IMR-90 (cell line): ENCODE measurements at regions not wholly inside any gene's neighbourhood (a gene's known extent, or its start where the extent isn't known, plus 50 kb on each side); places are given as distances from the start of the nearest gene placed in this dataset.
A peak's percentile ranks its signal among the peaks of the same experiment; 100 is the strongest.

Source experiments
- ATAC-seq: fragments of 200-7000 bp; cut with Tn5 transposase; 2 replicates; pipeline ENCODE4 v1.9.1; 2020; ENCODE audit warnings: low read depth, mild to moderate bottlenecking, moderate library complexity
- BruUV-seq: library from RNA; stranded (reverse); fragments of 400-500 nt; replicated peaks from 2 replicates; lab custom pipeline; 2021; lab: Mats Ljungman, UMichigan
- CTCF ChIA-PET: fragments of 300-600 bp; formaldehyde crosslinking; extraction: SDS; loops from one replicate; lab custom pipeline; 2021; ENCODE audit warnings: antibody characterized with exemption; lab: Yijun Ruan, JAX
- POLR2A ChIA-PET: fragments of 300-600 bp; sonication (Branson Sonifier 250); formaldehyde crosslinking; loops from one replicate; lab custom pipeline; 2022; ENCODE audit warnings: antibody characterized with exemption; ENCODE audit not compliant: unreplicated experiment; lab: Charles Lee
- DNase-seq: peaks from one replicate; pipeline ENCODE4 v3.0.0; 2013
- H2AFZ ChIP-seq: replicated peaks from 2 replicates; pipeline ENCODE3; 2013; ENCODE audit warnings: low read length, mild to moderate bottlenecking; ENCODE audit not compliant: poor library complexity
- H2AK5ac ChIP-seq: 2 replicates; pipeline ENCODE4 v1.6.1; 2013; ENCODE audit warnings: low read depth, low read length, inconsistent platforms
- H2AK9ac ChIP-seq: replicated peaks from 2 replicates; pipeline ENCODE3; 2013; ENCODE audit warnings: mild to moderate bottlenecking, low read depth, low read length, moderate library complexity; ENCODE audit not compliant: poor library complexity
- H2BK120ac ChIP-seq: 2 replicates; pipeline ENCODE4 v1.6.1; 2013; ENCODE audit warnings: low read depth, low read length, inconsistent platforms
- H2BK15ac ChIP-seq: 3 replicates; pipeline ENCODE4 v1.6.1; 2013; ENCODE audit warnings: low read depth, low read length, inconsistent platforms
- H2BK20ac ChIP-seq: 2 replicates; pipeline ENCODE4 v1.6.1; 2013; ENCODE audit warnings: low read depth, mild to moderate bottlenecking, inconsistent platforms, low read length, moderate library complexity
- H2BK5ac ChIP-seq: 2 replicates; pipeline ENCODE4 v1.6.1; 2013; ENCODE audit warnings: mild to moderate bottlenecking, low read depth, low read length, inconsistent platforms; ENCODE audit not compliant: poor library complexity, severe bottlenecking
- H3K14ac ChIP-seq: replicated peaks from 2 replicates; pipeline ENCODE4 v1.6.1; 2013; ENCODE audit warnings: low read depth, low read length, inconsistent platforms
- H3K18ac ChIP-seq: 2 replicates; pipeline ENCODE4 v1.6.1; 2013; ENCODE audit warnings: low read depth, low read length, control low read depth
- H3K23ac ChIP-seq: 2 replicates; pipeline ENCODE4 v1.6.1; 2013; ENCODE audit warnings: low read depth, low read length, inconsistent platforms
- H3K27ac ChIP-seq: 2 replicates; pipeline ENCODE4 v1.5.1; 2013; ENCODE audit warnings: mild to moderate bottlenecking, control low read depth, low read length; ENCODE audit not compliant: insufficient read depth
- H3K27me3 ChIP-seq: 2 replicates; pipeline ENCODE4 v1.6.1; 2013; ENCODE audit warnings: low read length; ENCODE audit not compliant: control insufficient read depth, insufficient read depth
- H3K36me3 ChIP-seq: 2 replicates; pipeline ENCODE4 v1.6.1; 2013; ENCODE audit warnings: low read length, mixed read lengths; ENCODE audit not compliant: control insufficient read depth, insufficient read depth
- H3K4ac ChIP-seq: 2 replicates; pipeline ENCODE4 v1.6.1; 2013; ENCODE audit warnings: low read depth, low read length, inconsistent platforms
- H3K4me1 ChIP-seq: 2 replicates; pipeline ENCODE4 v1.6.1; 2013; ENCODE audit warnings: low read length, mixed read lengths; ENCODE audit not compliant: control insufficient read depth, insufficient read depth
- H3K4me2 ChIP-seq: 2 replicates; pipeline ENCODE4 v1.6.1; 2013; ENCODE audit warnings: low read depth, mild to moderate bottlenecking, control low read depth, low read length, moderate library complexity
- H3K4me3 ChIP-seq: 2 replicates; pipeline ENCODE4 v1.5.1; 2013; ENCODE audit warnings: low read depth, mild to moderate bottlenecking, control low read depth, low read length, moderate library complexity; ENCODE audit not compliant: insufficient read depth
- H3K56ac ChIP-seq: 2 replicates; pipeline ENCODE4 v1.6.1; 2013; ENCODE audit warnings: low read length, inconsistent platforms; ENCODE audit not compliant: insufficient read depth; ENCODE audit errors: extremely low read depth
- H3K79me1 ChIP-seq, 2 experiments: 2 replicates each; pipeline ENCODE4 v1.6.1; 2013; ENCODE audit warnings: low read length in 2 of 2, inconsistent platforms in 1 of 2, low read depth in 1 of 2
- H3K9ac ChIP-seq: 2 replicates; pipeline ENCODE4 v1.6.1; 2013; ENCODE audit warnings: low read depth, low read length, control low read depth
- H3K9me1 ChIP-seq: 2 replicates; pipeline ENCODE4 v1.6.1; 2013; ENCODE audit warnings: low read length, inconsistent platforms; ENCODE audit not compliant: insufficient read depth
- H3K9me3 ChIP-seq: 2 replicates; pipeline ENCODE4 v1.6.1; 2013; ENCODE audit warnings: low read length; ENCODE audit not compliant: control insufficient read depth, insufficient read depth
- H4K20me1 ChIP-seq: 2 replicates; pipeline ENCODE4 v1.6.1; 2013; ENCODE audit warnings: low read length, inconsistent platforms; ENCODE audit not compliant: insufficient read depth
- H4K5ac ChIP-seq: 2 replicates; pipeline ENCODE4 v1.6.1; 2013; ENCODE audit warnings: mild to moderate bottlenecking, low read depth, low read length, control low read depth
- H4K8ac ChIP-seq, 2 experiments: 2 replicates each; pipeline ENCODE4 v1.6.1; 2013; ENCODE audit warnings: low read depth in 2 of 2, low read length in 2 of 2, control low read depth in 1 of 2, inconsistent platforms in 1 of 2
- H4K91ac ChIP-seq: 2 replicates; pipeline ENCODE4 v1.6.1; 2013; ENCODE audit warnings: low read depth, low read length, inconsistent platforms; ENCODE audit not compliant: insufficient read depth
- FOS ChIP-seq: fragments of 150-350 bp; IDR thresholded peaks from 2 replicates; pipeline ENCODE4 v1.6.1; 2016; ENCODE audit warnings: low read depth, low read length
- NFE2L2 ChIP-seq: fragments of 150-350 bp; IDR thresholded peaks from 2 replicates; pipeline ENCODE4 v1.6.1; 2016; ENCODE audit warnings: low read depth, mild to moderate bottlenecking, low read length
- WGBS, 2 experiments: methylation state at CpG; one replicate each; pipeline versions ENCODE4 v1.1.5 to v1.1.7; 2013; ENCODE audit warnings: missing lambda C conversion rate in 2 of 2; ENCODE audit not compliant: insufficient read length in 1 of 2; ENCODE audit errors: extremely low coverage in 2 of 2; 5-methylcytosine and 5-hydroxymethylcytosine counted together
- dilution Hi-C: fragments of 300-500 bp; cut with HindIII; formaldehyde crosslinking; loops from one replicate; pipeline ENCODE4 v1.14.3; 2018; ENCODE audit warnings: low sequenced_read_pairs; ENCODE audit not compliant: unreplicated experiment
- in situ Hi-C: fragments of 300-500 bp; cut with MboI; formaldehyde crosslinking; loops from 3 replicates; pipeline ENCODE4 v1.14.3; 2019; ENCODE audit warnings: low sequenced_read_pairs, inconsistent platforms, mixed read lengths
- intact Hi-C: fragments of 100-400 bp; cut with micrococcal nuclease; formaldehyde crosslinking; loops from 2 replicates; pipeline ENCODE4 v1.10.0; 2022

DNA sequence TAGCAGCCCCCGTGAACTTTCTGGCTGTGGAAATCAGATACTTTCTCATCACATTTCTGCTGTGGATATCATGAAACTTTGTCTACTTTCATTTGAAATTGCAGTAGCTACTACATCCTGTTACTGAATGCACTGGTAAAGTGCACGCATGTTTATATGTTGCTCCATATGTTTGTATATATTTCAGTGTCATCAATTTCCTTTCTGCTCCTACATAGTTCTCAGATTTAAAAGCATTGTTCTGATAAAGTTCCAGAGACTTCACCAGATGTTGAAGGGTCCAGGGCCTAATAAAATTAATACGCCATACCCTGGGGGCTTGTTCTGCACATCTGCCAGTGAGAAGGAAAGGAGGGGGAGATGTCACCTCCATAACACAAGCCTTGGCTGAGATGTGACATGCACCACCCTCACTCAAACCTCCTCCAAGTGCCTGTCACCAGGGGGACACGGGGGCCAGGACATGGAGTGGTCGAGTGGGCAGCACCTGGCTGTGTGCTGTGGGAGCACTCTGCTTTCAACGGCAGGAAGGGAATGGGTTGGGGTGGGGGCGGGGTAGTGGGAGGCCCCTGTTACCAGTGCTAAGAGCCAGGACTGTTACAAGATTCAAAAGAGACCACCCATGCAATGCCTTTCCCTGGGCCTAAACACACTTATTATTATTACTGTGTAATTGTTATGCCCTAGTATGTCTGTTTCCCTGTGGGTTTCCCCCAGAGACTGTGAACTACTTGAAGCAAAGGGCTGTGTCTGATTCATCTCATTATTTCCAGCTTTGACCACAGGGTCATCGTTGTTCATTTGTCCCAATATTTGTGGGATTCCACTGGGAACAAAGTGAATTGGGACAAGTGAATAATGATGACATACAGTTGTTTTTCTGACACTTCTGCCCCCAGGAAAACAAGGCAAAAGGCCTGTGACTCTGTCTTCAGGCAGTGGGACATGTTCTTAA, 193.4 kb downstream of the FOXL1 start:
- H4K91ac ChIP-seq = peak overlapping the region; percentile 42
- BruUV-seq = no TSS peak
- ChIA-PET CTCF (no interaction called here), POLR2A (interaction anchor here (0.8 kb wide), 1 partner anchor 195 kb away, joined by 5 read pairs; no protein-coding TSS in a partner anchor)
- no peak overlapping the region for H3K4me3 ChIP-seq
- H3K27ac ChIP-seq = no peak overlapping the region; the same call in 1 of the 2 replicates
- no peaks in the 10 kb centered on the region for H3K9me3 ChIP-seq
- in situ Hi-C loops (no loop called here), dilution Hi-C loops (no loop called here), intact Hi-C loops (no loop called here)
- H2AK9ac ChIP-seq = peak overlapping the region; percentile 33
- peak overlapping the region; percentile 70; the same call in 1 of the 2 replicates for H3K14ac ChIP-seq
- H2AFZ ChIP-seq = peak overlapping the region; percentile 66
- no peaks in the 10 kb centered on the region for H3K36me3 ChIP-seq
- peak overlapping the region; percentile 63 for H2BK5ac ChIP-seq
- H3K4me1 ChIP-seq = peaks cover 14% of the 10 kb centered on the region
- peak overlapping the region; percentile 79; the same call in 1 of the 3 replicates for H2BK15ac ChIP-seq
- no peak overlapping the region for H3K4me2 ChIP-seq
- DNase-seq (peak; percentile 42), ATAC-seq (peak; percentile 22; the same call in 1 of the 2 replicates)
- H3K27me3 ChIP-seq = no peaks in the 10 kb centered on the region; the same call in 1 of the 2 replicates
- 0 out of 2 replicates have a peak, but pooled peaks have one; percentile 22 for TF ChIP-seq FOS
- no peak for TF ChIP-seq NFE2L2
- peak overlapping the region; percentile 42 for H3K23ac ChIP-seq
- H3K79me1 ChIP-seq = no peaks in the 10 kb centered on the region
- H2BK120ac ChIP-seq = peak overlapping the region; percentile 16
- peak overlapping the region; percentile 51; the same call in 1 of the 2 replicates for H4K5ac ChIP-seq
- no CpG with 5 or more reads among the region's 8 CpGs for WGBS, 2 experiments
- peak overlapping the region; percentile 37 to 54; a peak in 3 of 4 replicates for H4K8ac ChIP-seq
- H2AK5ac ChIP-seq = peak overlapping the region; percentile 84
- H3K4ac ChIP-seq = peak overlapping the region; percentile 88
- no peak overlapping the region for H3K56ac ChIP-seq
- H4K20me1 ChIP-seq = 0 out of 2 replicates have a peak, but pooled peaks cover 3% of the 10 kb centered on the region
- peaks cover 14% of the 10 kb centered on the region for H3K9me1 ChIP-seq
- no peak overlapping the region for H3K9ac ChIP-seq
- peak overlapping the region; percentile 40 for H2BK20ac ChIP-seq
- peak overlapping the region; percentile 42 for H3K18ac ChIP-seq
